Panc1 (cell line): ENCODE measurements at regions not wholly inside any gene's neighbourhood (a gene's known extent, or its start where the extent isn't known, plus 50 kb on each side); places are given as distances from the start of the nearest gene placed in this dataset.

Experiments used
- ATAC-seq: fragments of 200-7000 bp; cut with Tn5 transposase; 2 replicates; pipeline ENCODE4 v1.9.1; 2020; ENCODE audit warnings: mild to moderate bottlenecking, moderate library complexity
- BruUV-seq: library from RNA; stranded (reverse); fragments of 400-500 nt; replicated peaks from 2 replicates; lab custom pipeline; 2021; lab: Mats Ljungman, UMichigan
- CTCF ChIA-PET: fragments of 300-600 bp; sonication (Branson Sonifier 250); formaldehyde crosslinking; loops from one replicate; lab custom pipeline; 2022; ENCODE audit warnings: antibody characterized with exemption; lab: Charles Lee
- POLR2A ChIA-PET: fragments of 300-600 bp; sonication (Branson Sonifier 250); formaldehyde crosslinking; loops from one replicate; lab custom pipeline; 2022; ENCODE audit warnings: antibody characterized with exemption; lab: Charles Lee
- DNase-seq: peaks from one replicate; pipeline ENCODE4 v3.0.0-alpha.2; 2010; ENCODE audit warnings: low read depth, low spot score
- H3K27ac ChIP-seq: 2 replicates; pipeline ENCODE4 v1.5.1; 2011; ENCODE audit warnings: mild to moderate bottlenecking, low read length, inconsistent platforms
- H3K27me3 ChIP-seq: fragments of 200-500 bp; sonication (Bioruptor generic); 2 replicates; pipeline ENCODE4 v1.6.0; 2014; ENCODE audit warnings: low read length, inconsistent platforms; ENCODE audit not compliant: control insufficient read depth, insufficient read depth
- H3K36me3 ChIP-seq: fragments of 200-500 bp; sonication (Bioruptor generic); 2 replicates; pipeline ENCODE4 v1.5.1; 2014; ENCODE audit warnings: inconsistent platforms, mild to moderate bottlenecking, low read length, moderate library complexity; ENCODE audit not compliant: control insufficient read depth, insufficient read depth
- H3K4me1 ChIP-seq: 2 replicates; pipeline ENCODE4 v1.5.1; 2011; ENCODE audit warnings: inconsistent platforms, mild to moderate bottlenecking, low read length, moderate library complexity; ENCODE audit not compliant: control insufficient read depth, insufficient read depth
- H3K4me3 ChIP-seq, 2 experiments: 2 replicates each; pipeline ENCODE4 v1.5.1; 2011 to 2012; ENCODE audit warnings: low read depth in 2 of 2, low read length in 2 of 2, mild to moderate bottlenecking in 2 of 2, inconsistent platforms in 1 of 2, moderate library complexity in 1 of 2
- H3K9me3 ChIP-seq: fragments of 200-500 bp; sonication (Bioruptor generic); 2 replicates; pipeline ENCODE4 v1.5.1; 2014; ENCODE audit warnings: low read depth, mild to moderate bottlenecking, inconsistent platforms, low read length, moderate library complexity; ENCODE audit not compliant: control insufficient read depth, insufficient read depth
- POLR2AphosphoS5 ChIP-seq: IDR thresholded peaks from 2 replicates; pipeline ENCODE4 v1.6.1; 2012; ENCODE audit warnings: mild to moderate bottlenecking, low read depth, low read length, moderate library complexity
- SIN3A ChIP-seq: IDR thresholded peaks from 2 replicates; pipeline ENCODE4 v1.6.1; 2012; ENCODE audit warnings: low read depth, mild to moderate bottlenecking, low read length, moderate library complexity, borderline replicate concordance; ENCODE audit not compliant: insufficient read depth
- TCF7L2 ChIP-seq: IDR thresholded peaks from 2 replicates; pipeline ENCODE4 v1.6.1; 2011; ENCODE audit warnings: mild to moderate bottlenecking, low read depth, low read length, inconsistent platforms
- in situ Hi-C: cut with HindIII; loops from 2 replicates; pipeline ENCODE4 v1.10.0; 2016; ENCODE audit warnings: low sequenced_read_pairs, low pct_unique_long_range_greater_than_20kb
- intact Hi-C: fragments of 100-400 bp; cut with micrococcal nuclease; formaldehyde crosslinking; loops from one replicate; pipeline ENCODE4 v1.10.0; 2022; ENCODE audit not compliant: unreplicated experiment
- TF ChIP-seq, protein P1 (sequence below), 2 experiments: IDR thresholded peaks; 2 replicates each; pipeline ENCODE4 v1.6.1; 2011 to 2012; ENCODE audit warnings: low read depth in 2 of 2, control low read depth in 1 of 2, low read length in 1 of 2, mild to moderate bottlenecking in 1 of 2, moderate library complexity in 1 of 2; ENCODE audit not compliant: insufficient read depth in 1 of 2
- TF ChIP-seq, protein P2 (sequence below): fragments of 450-650 bp; IDR thresholded peaks from 2 replicates; pipeline ENCODE4 v1.5.1; 2017; ENCODE audit warnings: mild to moderate bottlenecking

DNA sequence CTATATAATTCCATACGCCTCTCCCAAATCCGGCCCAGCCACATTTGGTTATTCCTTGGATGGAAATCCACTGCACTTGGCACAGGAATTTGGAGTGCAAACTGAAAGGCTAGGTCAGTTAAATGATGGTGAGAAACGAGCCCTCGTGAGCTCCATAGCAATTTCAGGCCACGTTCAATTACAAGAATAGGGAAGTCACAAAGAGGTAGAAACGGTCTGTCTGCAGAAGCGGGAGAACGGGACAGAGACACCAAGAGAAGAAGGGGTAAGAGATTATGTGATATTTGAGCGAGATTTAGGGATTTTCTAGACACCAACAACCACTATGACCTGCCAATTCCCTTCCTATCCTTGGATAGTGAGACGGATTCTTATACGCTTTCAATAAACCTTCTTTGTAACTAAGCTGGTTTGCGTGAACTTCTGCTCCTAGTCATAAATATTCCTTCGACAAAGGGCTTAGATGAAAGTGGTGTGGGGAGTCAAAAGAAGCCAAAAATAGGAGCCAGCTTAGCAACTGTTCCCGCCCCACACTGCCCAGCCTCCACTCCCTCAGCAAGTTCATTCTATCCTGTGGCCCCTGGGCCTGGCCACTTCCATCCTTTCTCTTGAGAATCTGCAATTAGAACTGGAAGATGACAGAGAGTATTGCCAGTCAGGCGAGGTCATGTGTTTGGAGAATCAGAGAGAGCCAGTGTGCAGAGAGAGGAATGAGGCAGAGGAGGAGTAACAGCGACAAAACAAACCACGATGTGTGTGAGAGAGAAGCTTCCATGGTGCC, 118.4 kb downstream of the ZNF608 start:
- ChIA-PET POLR2A (no interaction called here), CTCF (no interaction called here)
- ATAC-seq: no peak
- no peak for DNase-seq
- no peaks in the 10 kb centered on the region for H3K27me3 ChIP-seq
- H3K27ac ChIP-seq: peak overlapping the region; percentile 94
- in situ Hi-C loops: no loop called here
- H3K4me1 ChIP-seq: peaks cover 28% of the 10 kb centered on the region
- TF ChIP-seq, protein P1, sequence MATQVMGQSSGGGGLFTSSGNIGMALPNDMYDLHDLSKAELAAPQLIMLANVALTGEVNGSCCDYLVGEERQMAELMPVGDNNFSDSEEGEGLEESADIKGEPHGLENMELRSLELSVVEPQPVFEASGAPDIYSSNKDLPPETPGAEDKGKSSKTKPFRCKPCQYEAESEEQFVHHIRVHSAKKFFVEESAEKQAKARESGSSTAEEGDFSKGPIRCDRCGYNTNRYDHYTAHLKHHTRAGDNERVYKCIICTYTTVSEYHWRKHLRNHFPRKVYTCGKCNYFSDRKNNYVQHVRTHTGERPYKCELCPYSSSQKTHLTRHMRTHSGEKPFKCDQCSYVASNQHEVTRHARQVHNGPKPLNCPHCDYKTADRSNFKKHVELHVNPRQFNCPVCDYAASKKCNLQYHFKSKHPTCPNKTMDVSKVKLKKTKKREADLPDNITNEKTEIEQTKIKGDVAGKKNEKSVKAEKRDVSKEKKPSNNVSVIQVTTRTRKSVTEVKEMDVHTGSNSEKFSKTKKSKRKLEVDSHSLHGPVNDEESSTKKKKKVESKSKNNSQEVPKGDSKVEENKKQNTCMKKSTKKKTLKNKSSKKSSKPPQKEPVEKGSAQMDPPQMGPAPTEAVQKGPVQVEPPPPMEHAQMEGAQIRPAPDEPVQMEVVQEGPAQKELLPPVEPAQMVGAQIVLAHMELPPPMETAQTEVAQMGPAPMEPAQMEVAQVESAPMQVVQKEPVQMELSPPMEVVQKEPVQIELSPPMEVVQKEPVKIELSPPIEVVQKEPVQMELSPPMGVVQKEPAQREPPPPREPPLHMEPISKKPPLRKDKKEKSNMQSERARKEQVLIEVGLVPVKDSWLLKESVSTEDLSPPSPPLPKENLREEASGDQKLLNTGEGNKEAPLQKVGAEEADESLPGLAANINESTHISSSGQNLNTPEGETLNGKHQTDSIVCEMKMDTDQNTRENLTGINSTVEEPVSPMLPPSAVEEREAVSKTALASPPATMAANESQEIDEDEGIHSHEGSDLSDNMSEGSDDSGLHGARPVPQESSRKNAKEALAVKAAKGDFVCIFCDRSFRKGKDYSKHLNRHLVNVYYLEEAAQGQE (IDR thresholded peaks at IDR 0.05; ENCODE audit: insufficient read depth in 1 of 2, low read depth in 2 of 2, low read length in 1 of 2): no peak
- TF ChIP-seq TCF7L2 (no peak), SIN3A (no peak), POLR2AphosphoS5 (no peak)
- no peaks in the 10 kb centered on the region for H3K9me3 ChIP-seq
- no peak overlapping the region for H3K4me3 ChIP-seq
- no TSS peak for BruUV-seq
- H3K36me3 ChIP-seq: no peaks in the 10 kb centered on the region
- intact Hi-C loops: no loop called here

DNA sequence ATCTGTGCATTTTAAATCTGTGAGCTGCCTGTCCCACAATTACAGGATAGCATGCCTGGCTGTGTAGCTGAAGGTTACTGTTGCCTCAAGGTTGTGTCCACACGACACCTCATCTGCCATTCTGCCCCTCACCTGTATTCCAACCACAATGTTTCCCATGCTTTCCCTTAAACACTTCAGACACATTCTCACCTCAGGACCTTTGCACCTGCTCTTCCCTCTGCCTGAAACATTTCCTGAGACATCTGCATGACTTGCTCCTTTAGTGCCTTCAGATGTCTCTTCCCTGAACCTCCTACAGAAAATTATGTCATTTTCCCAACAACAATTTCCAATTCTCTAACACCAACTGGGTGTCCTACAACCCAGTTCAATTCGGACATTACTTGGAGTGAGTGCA, 120.4 kb downstream of the ZNF608 start:
- Histone ChIP-seq H3K27ac (peak overlapping the region; percentile 68), H3K4me1 (peaks cover 29% of the 10 kb centered on the region), H3K27me3 (no peaks in the 10 kb centered on the region), H3K9me3 (no peaks in the 10 kb centered on the region), H3K4me3 (no peak overlapping the region), H3K36me3 (no peaks in the 10 kb centered on the region)
- BruUV-seq: no TSS peak
- in situ Hi-C loops (no loop called here), intact Hi-C loops (no loop called here)
- ATAC-seq (no peak), DNase-seq (no peak)
- ChIA-PET CTCF (no interaction called here), POLR2A (no interaction called here)
- no peak for TF ChIP-seq SIN3A
- TF ChIP-seq, protein P1 (IDR thresholded peaks at IDR 0.05; ENCODE audit: insufficient read depth in 1 of 2, low read depth in 2 of 2, low read length in 1 of 2): no peak
- no peak for TF ChIP-seq POLR2AphosphoS5
- TF ChIP-seq TCF7L2: no peak
- TF ChIP-seq, protein P2, sequence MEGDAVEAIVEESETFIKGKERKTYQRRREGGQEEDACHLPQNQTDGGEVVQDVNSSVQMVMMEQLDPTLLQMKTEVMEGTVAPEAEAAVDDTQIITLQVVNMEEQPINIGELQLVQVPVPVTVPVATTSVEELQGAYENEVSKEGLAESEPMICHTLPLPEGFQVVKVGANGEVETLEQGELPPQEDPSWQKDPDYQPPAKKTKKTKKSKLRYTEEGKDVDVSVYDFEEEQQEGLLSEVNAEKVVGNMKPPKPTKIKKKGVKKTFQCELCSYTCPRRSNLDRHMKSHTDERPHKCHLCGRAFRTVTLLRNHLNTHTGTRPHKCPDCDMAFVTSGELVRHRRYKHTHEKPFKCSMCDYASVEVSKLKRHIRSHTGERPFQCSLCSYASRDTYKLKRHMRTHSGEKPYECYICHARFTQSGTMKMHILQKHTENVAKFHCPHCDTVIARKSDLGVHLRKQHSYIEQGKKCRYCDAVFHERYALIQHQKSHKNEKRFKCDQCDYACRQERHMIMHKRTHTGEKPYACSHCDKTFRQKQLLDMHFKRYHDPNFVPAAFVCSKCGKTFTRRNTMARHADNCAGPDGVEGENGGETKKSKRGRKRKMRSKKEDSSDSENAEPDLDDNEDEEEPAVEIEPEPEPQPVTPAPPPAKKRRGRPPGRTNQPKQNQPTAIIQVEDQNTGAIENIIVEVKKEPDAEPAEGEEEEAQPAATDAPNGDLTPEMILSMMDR: no peak
